A549 (cell line): ENCODE measurements at regions not wholly inside any gene's neighbourhood (a gene's known extent, or its start where the extent isn't known, plus 50 kb on each side); places are given as distances from the start of the nearest gene placed in this dataset.

Source experiments
- ATAC-seq, 2 experiments: fragments of 200-7000 bp in 1 of 2; fragments of >200 bp in 1 of 2; cut with Nextera tagmentation in 1 of 2; cut with Tn5 transposase in 1 of 2; 3 replicates each; pipeline versions ENCODE4 v1.8.0 to v1.9.1; 2018 to 2020; ENCODE audit warnings: mild to moderate bottlenecking in 1 of 2, moderate library complexity in 1 of 2
- CTCF ChIA-PET: fragments of 300-600 bp; sonication (Branson Sonifier 250); formaldehyde crosslinking; extraction: SDS; loops from one replicate; lab custom pipeline; 2021; ENCODE audit warnings: antibody characterized with exemption, inconsistent platforms; lab: Yijun Ruan, JAX
- POLR2A ChIA-PET: fragments of 350-600 bp; formaldehyde crosslinking; extraction: SDS; loops from one replicate; lab custom pipeline; 2021; ENCODE audit warnings: antibody characterized with exemption, inconsistent platforms; lab: Yijun Ruan, JAX
- DNase-seq, 2 experiments: peaks; one replicate each; pipeline versions ENCODE4 v3.0.0 to v3.0.0-alpha.2; 2011 to 2016; ENCODE audit warnings: low read depth in 1 of 2, low spot score in 1 of 2
- FAIRE-seq: peaks from 2 replicates; lab custom pipeline; 2011; peaks lifted over from hg19 to GRCh38; lab: Jason Lieb, UNC
- H3K27ac ChIP-seq, 2 experiments: fragments of >200 bp; sonication (Bioruptor Twin); formaldehyde crosslinking; 3 replicates each; pipeline ENCODE4 v1.5.1; 2016 to 2017
- H3K4me1 ChIP-seq: fragments of >200 bp; sonication (Bioruptor Twin); formaldehyde crosslinking; 3 replicates; pipeline ENCODE4 v1.6.1; 2016
- H3K4me2 ChIP-seq: fragments of >200 bp; sonication (Bioruptor Twin); formaldehyde crosslinking; 3 replicates; pipeline ENCODE4 v1.6.1; 2016
- H3K4me3 ChIP-seq: fragments of >200 bp; sonication (Bioruptor Twin); formaldehyde crosslinking; 3 replicates; pipeline ENCODE4 v1.5.1; 2016
- H3K9me3 ChIP-seq: fragments of >200 bp; sonication (Bioruptor Twin); formaldehyde crosslinking; 3 replicates; pipeline ENCODE4 v1.6.1; 2016
- BHLHE40 ChIP-seq: IDR thresholded peaks from 2 replicates; pipeline ENCODE4 v1.6.1; 2012; ENCODE audit warnings: low read depth, low read length, inconsistent platforms
- CBX2 ChIP-seq: fragments of 200-600 bp; sonication (generic); IDR thresholded peaks from 2 replicates; pipeline ENCODE4 v1.6.1; 2016; ENCODE audit warnings: low read depth, mild to moderate bottlenecking, borderline replicate concordance
- EHF ChIP-seq: fragments of 250-450 bp; sonication (Bioruptor Pico); IDR thresholded peaks from 2 replicates; pipeline ENCODE4 v1.5.0; 2020; ENCODE audit warnings: mild to moderate bottlenecking
- FOSL2 ChIP-seq, 2 experiments: fragments of 450-650 bp in 1 of 2; fragments of >200 bp in 1 of 2; sonication (Bioruptor Twin) in 1 of 2; formaldehyde crosslinking; IDR thresholded peaks; 2 replicates each; pipeline versions ENCODE4 v1.5.0 to v1.6.1; 2016 to 2020; ENCODE audit warnings: mild to moderate bottlenecking in 1 of 2, moderate library complexity in 1 of 2
- FOXS1 ChIP-seq: fragments of 250-450 bp; sonication (Bioruptor Pico); IDR thresholded peaks from 2 replicates; pipeline ENCODE4 v1.5.0; 2020; ENCODE audit warnings: mild to moderate bottlenecking, moderate library complexity
- GATA3 ChIP-seq: IDR thresholded peaks from 2 replicates; pipeline ENCODE4 v1.6.1; 2012; ENCODE audit warnings: borderline replicate concordance
- HDAC2 ChIP-seq: fragments of 200-600 bp; sonication (generic); IDR thresholded peaks from 2 replicates; pipeline ENCODE4 v1.6.1; 2016
- HOXB13 ChIP-seq: fragments of 250-450 bp; sonication (Bioruptor Pico); IDR thresholded peaks from 2 replicates; pipeline ENCODE4 v1.5.0; 2020; ENCODE audit warnings: low read depth, mild to moderate bottlenecking, moderate library complexity
- KDM5A ChIP-seq: fragments of 200-600 bp; sonication (generic); IDR thresholded peaks from 2 replicates; pipeline ENCODE4 v1.6.1; 2016; ENCODE audit warnings: antibody characterized with exemption, mild to moderate bottlenecking
- MAZ ChIP-seq: fragments of 150-350 bp; IDR thresholded peaks from 2 replicates; pipeline ENCODE4 v1.6.1; 2014; ENCODE audit warnings: antibody characterized with exemption, low read depth, low read length, borderline replicate concordance
- NFE2L2 ChIP-seq: fragments of 150-350 bp; conservative IDR thresholded peaks from 2 replicates; pipeline ENCODE4 v1.6.1; 2014; ENCODE audit warnings: low read length
- NPAS2 ChIP-seq: fragments of 250-450 bp; sonication (Bioruptor Pico); IDR thresholded peaks from 2 replicates; pipeline ENCODE4 v1.8.0; 2022; ENCODE audit warnings: mild to moderate bottlenecking, moderate library complexity, borderline replicate concordance
- NR3C1 ChIP-seq: fragments of >200 bp; sonication (Bioruptor Twin); formaldehyde crosslinking; IDR thresholded peaks from 3 replicates; pipeline ENCODE4 v1.6.1; 2017
- POLR2AphosphoS2 ChIP-seq: conservative IDR thresholded peaks from 2 replicates; pipeline ENCODE4 v1.6.1; 2012; ENCODE audit warnings: low read length, improper control_type of control experiment, inconsistent platforms
- RARB ChIP-seq: fragments of 250-450 bp; sonication (Bioruptor Pico); IDR thresholded peaks from 2 replicates; pipeline ENCODE4 v1.8.0; 2021; ENCODE audit warnings: mild to moderate bottlenecking, moderate library complexity
- RNF2 ChIP-seq: fragments of 200-600 bp; sonication (generic); IDR thresholded peaks from 2 replicates; pipeline ENCODE4 v1.6.1; 2016; ENCODE audit warnings: low read depth, mild to moderate bottlenecking, antibody characterized with exemption, moderate library complexity, borderline replicate concordance
- SREBF2 ChIP-seq: fragments of 450-650 bp; IDR thresholded peaks from 2 replicates; pipeline ENCODE4 v1.6.1; 2014; ENCODE audit warnings: mild to moderate bottlenecking, moderate library complexity
- TFCP2L1 ChIP-seq: fragments of 250-450 bp; sonication (Bioruptor Pico); IDR thresholded peaks from 2 replicates; pipeline ENCODE4 v1.5.0; 2021; ENCODE audit warnings: mild to moderate bottlenecking
- ZFP36 ChIP-seq: fragments of 450-650 bp; IDR thresholded peaks from 2 replicates; pipeline ENCODE4 v1.6.1; 2014; ENCODE audit warnings: borderline replicate concordance; ENCODE audit not compliant: partially characterized antibody
- ZNF302 ChIP-seq: fragments of 250-450 bp; sonication (Bioruptor Pico); IDR thresholded peaks from 2 replicates; pipeline ENCODE4 v1.9.0; 2021; ENCODE audit warnings: inconsistent platforms, mild to moderate bottlenecking, moderate library complexity
- ZSCAN20 ChIP-seq: fragments of 250-450 bp; sonication (Bioruptor Pico); IDR thresholded peaks from 2 replicates; pipeline ENCODE4 v1.8.0; 2022; ENCODE audit warnings: mild to moderate bottlenecking, moderate library complexity
- WGBS: methylation state at CpG from one replicate; pipeline ENCODE4 v1.1.6; 2017; ENCODE audit errors: missing lambda C conversion rate; 5-methylcytosine and 5-hydroxymethylcytosine counted together
- TF ChIP-seq, protein P1 (sequence below): fragments of 250-450 bp; sonication (Bioruptor Pico); IDR thresholded peaks from 2 replicates; pipeline ENCODE4 v1.5.0; 2021; ENCODE audit warnings: mild to moderate bottlenecking, moderate library complexity, borderline replicate concordance
- TF ChIP-seq, protein P2 (sequence below): fragments of >200 bp; sonication (Bioruptor Twin); formaldehyde crosslinking; IDR thresholded peaks from 3 replicates; pipeline ENCODE4 v1.5.1; 2016
- TF ChIP-seq, protein P3 (sequence below): fragments of 450-650 bp; IDR thresholded peaks from 2 replicates; pipeline ENCODE4 v1.6.1; 2014; ENCODE audit warnings: antibody characterized with exemption

DNA sequence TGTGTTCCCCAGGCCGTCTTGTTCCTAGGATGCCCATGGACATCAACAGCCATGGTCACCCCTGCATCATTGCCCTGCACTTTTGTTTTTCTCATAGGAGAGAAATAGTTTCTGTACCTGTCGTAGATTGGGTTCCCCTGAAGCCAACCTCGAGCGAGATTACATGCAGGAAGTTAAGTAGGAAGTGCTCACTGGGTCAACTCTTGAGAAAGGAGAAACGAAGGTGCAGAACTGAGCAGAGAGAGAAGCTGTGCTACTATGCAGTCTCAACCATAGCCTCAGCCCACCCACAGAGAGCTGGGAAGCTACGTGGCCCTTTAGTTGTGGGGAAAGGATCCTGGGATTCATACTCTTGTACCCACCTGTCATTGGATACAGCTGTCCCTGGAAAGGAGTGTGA is 165.2 kb downstream of the HERPUD2 start:
- DNase-seq (no peak), ATAC-seq (no peak), FAIRE-seq (no peak)
- TF ChIP-seq RARB (no peak), FOSL2 (IDR thresholded peaks at IDR 0.05) (no peak), FOSL2 (CRISPR knock-in tag; IDR thresholded peaks at IDR 0.05) (no peak), HOXB13 (CRISPR knock-in tag) (no peak), HDAC2 (no peak), MAZ (no peak), RNF2 (no peak), FOXS1 (CRISPR knock-in tag) (no peak), CBX2 (no peak), SREBF2 (no peak), ZNF302 (CRISPR knock-in tag) (no peak), KDM5A (no peak), ZSCAN20 (no peak)
- TF ChIP-seq, protein P1, sequence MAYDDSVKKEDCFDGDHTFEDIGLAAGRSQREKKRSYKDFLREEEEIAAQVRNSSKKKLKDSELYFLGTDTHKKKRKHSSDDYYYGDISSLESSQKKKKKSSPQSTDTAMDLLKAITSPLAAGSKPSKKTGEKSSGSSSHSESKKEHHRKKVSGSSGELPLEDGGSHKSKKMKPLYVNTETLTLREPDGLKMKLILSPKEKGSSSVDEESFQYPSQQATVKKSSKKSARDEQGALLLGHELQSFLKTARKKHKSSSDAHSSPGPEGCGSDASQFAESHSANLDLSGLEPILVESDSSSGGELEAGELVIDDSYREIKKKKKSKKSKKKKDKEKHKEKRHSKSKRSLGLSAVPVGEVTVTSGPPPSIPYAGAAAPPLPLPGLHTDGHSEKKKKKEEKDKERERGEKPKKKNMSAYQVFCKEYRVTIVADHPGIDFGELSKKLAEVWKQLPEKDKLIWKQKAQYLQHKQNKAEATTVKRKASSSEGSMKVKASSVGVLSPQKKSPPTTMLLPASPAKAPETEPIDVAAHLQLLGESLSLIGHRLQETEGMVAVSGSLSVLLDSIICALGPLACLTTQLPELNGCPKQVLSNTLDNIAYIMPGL (CRISPR knock-in tag): no peak
- TF ChIP-seq, protein P2, sequence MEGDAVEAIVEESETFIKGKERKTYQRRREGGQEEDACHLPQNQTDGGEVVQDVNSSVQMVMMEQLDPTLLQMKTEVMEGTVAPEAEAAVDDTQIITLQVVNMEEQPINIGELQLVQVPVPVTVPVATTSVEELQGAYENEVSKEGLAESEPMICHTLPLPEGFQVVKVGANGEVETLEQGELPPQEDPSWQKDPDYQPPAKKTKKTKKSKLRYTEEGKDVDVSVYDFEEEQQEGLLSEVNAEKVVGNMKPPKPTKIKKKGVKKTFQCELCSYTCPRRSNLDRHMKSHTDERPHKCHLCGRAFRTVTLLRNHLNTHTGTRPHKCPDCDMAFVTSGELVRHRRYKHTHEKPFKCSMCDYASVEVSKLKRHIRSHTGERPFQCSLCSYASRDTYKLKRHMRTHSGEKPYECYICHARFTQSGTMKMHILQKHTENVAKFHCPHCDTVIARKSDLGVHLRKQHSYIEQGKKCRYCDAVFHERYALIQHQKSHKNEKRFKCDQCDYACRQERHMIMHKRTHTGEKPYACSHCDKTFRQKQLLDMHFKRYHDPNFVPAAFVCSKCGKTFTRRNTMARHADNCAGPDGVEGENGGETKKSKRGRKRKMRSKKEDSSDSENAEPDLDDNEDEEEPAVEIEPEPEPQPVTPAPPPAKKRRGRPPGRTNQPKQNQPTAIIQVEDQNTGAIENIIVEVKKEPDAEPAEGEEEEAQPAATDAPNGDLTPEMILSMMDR: no peak
- H3K27ac ChIP-seq: no peak overlapping the region
- ChIA-PET CTCF (interaction anchor here (1.3 to 2.4 kb wide), 2 partner anchors 8 to 10 kb away, joined by 5 to 16 read pairs; no protein-coding TSS in a partner anchor), POLR2A (no interaction called here)
- no peaks in the 10 kb centered on the region for H3K4me1 ChIP-seq
- no peak overlapping the region for H3K4me2 ChIP-seq
- no peak overlapping the region for H3K4me3 ChIP-seq
- WGBS: 28% methylated on average over 6 of the region's 6 CpGs
- no peaks in the 10 kb centered on the region for H3K9me3 ChIP-seq

DNA sequence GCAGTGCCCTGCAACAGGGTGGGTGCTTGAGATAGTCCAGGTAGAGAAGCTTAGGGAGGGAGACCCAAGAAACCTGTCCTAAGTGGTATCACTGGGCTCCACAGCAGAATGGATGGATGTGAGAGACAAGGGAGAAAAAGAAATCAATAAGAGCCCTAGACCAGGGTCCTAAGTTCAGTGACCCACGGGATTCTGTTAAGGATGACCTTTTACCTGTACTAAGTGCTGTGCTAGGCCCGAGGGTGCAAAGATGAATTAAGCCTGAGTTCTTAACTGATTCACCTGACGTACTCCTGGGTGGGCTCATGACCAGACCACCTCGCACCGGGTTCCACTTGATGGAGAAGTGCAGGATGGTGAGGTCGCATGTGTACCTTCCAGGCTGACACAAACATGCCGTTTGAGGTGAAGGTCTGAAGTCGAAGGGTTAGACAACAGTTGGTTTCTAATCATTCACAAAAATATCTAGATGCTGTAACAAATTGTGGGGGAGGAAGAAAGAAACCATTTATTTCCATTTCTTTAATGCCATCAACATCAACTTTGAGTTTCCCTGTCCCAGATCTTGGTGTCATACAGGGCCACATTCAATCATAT is 166.5 kb downstream of the HERPUD2 start:
- no peak overlapping the region for H3K4me3 ChIP-seq
- ATAC-seq (no peak), FAIRE-seq (no peak), DNase-seq (no peak)
- TF ChIP-seq HOXB13 (CRISPR knock-in tag) (no peak), KDM5A (no peak), TFCP2L1 (CRISPR knock-in tag) (no peak), CBX2 (no peak), NR3C1 (no peak), ZFP36 (no peak), EHF (CRISPR knock-in tag) (no peak), SREBF2 (no peak), FOXS1 (CRISPR knock-in tag) (no peak), POLR2AphosphoS2 (no peak), NFE2L2 (no peak), BHLHE40 (no peak), HDAC2 (no peak), GATA3 (no peak), NPAS2 (CRISPR knock-in tag) (no peak)
- TF ChIP-seq, protein P2: no peak
- TF ChIP-seq, protein P3, sequence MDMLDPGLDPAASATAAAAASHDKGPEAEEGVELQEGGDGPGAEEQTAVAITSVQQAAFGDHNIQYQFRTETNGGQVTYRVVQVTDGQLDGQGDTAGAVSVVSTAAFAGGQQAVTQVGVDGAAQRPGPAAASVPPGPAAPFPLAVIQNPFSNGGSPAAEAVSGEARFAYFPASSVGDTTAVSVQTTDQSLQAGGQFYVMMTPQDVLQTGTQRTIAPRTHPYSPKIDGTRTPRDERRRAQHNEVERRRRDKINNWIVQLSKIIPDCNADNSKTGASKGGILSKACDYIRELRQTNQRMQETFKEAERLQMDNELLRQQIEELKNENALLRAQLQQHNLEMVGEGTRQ: no peak
- no peaks in the 10 kb centered on the region for H3K9me3 ChIP-seq
- H3K4me2 ChIP-seq: no peak overlapping the region
- H3K27ac ChIP-seq: no peak overlapping the region
- no peaks in the 10 kb centered on the region for H3K4me1 ChIP-seq
- WGBS: 42% methylated on average over 8 of the region's 8 CpGs
- POLR2A ChIA-PET: no interaction called here
- CTCF ChIA-PET: interaction anchor here (1.2 to 2.4 kb wide), 3 partner anchors 8 to 96 kb away, joined by 5 to 16 read pairs (median 5); no protein-coding TSS in a partner anchor
